ENCODE measurements at regions not wholly inside any gene's neighbourhood (a gene's known extent, or its start where the extent isn't known, plus 50 kb on each side); places are given as distances from the start of the nearest gene placed in this dataset.

GRCh38 chr9:118418887-118419565 is 714.8 kb downstream of the TLR4 start:
- Histone ChIP-seq H3K4me1 (peaks cover 13% of the 10 kb centered on the region), H3K27ac (peak overlapping the region in 1 of 2 experiments; percentile 40; a peak in 2 of 6 replicates), H3K9me3 (no peaks in the 10 kb centered on the region), H3K4me3 (no peak overlapping the region), H3K4me2 (peak overlapping the region; percentile 43)
- DNase-seq (ENCODE audit: low read depth in 1 of 2, low spot score in 1 of 2) (peak; percentile 6 to 29), ATAC-seq (peak; percentile 80 to 93), FAIRE-seq (no peak)
- TF ChIP-seq JUNB (IDR thresholded peaks at IDR 0.05): peak; percentile 71
- peak; percentile 68 for TF ChIP-seq FOSL2 (IDR thresholded peaks at IDR 0.05)
- peak; percentile 56 for TF ChIP-seq FOSL2 (CRISPR knock-in tag; IDR thresholded peaks at IDR 0.05)
- TF ChIP-seq, protein P1, sequence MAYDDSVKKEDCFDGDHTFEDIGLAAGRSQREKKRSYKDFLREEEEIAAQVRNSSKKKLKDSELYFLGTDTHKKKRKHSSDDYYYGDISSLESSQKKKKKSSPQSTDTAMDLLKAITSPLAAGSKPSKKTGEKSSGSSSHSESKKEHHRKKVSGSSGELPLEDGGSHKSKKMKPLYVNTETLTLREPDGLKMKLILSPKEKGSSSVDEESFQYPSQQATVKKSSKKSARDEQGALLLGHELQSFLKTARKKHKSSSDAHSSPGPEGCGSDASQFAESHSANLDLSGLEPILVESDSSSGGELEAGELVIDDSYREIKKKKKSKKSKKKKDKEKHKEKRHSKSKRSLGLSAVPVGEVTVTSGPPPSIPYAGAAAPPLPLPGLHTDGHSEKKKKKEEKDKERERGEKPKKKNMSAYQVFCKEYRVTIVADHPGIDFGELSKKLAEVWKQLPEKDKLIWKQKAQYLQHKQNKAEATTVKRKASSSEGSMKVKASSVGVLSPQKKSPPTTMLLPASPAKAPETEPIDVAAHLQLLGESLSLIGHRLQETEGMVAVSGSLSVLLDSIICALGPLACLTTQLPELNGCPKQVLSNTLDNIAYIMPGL (CRISPR knock-in tag; IDR thresholded peaks at IDR 0.05; ENCODE audit: borderline replicate concordance): no peak
- ChIA-PET POLR2A (no interaction called here), CTCF (no interaction called here)
- 2% methylated on average over 2 of the region's 2 CpGs for WGBS (ENCODE audit: missing lambda C conversion rate)

GRCh38 chr9:118419676-118420075 is 715.5 kb downstream of the TLR4 start:
- DNase-seq (ENCODE audit: low read depth in 1 of 2, low spot score in 1 of 2): no peak
- no peak overlapping the region for H3K4me3 ChIP-seq
- no peak for ATAC-seq
- 10% methylated on average over 1 of the region's 1 CpG for WGBS (ENCODE audit: missing lambda C conversion rate)
- POLR2A ChIA-PET: no interaction called here
- peaks cover 13% of the 10 kb centered on the region for H3K4me1 ChIP-seq
- CTCF ChIA-PET: no interaction called here
- TF ChIP-seq, protein P2, sequence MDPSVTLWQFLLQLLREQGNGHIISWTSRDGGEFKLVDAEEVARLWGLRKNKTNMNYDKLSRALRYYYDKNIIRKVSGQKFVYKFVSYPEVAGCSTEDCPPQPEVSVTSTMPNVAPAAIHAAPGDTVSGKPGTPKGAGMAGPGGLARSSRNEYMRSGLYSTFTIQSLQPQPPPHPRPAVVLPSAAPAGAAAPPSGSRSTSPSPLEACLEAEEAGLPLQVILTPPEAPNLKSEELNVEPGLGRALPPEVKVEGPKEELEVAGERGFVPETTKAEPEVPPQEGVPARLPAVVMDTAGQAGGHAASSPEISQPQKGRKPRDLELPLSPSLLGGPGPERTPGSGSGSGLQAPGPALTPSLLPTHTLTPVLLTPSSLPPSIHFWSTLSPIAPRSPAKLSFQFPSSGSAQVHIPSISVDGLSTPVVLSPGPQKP (IDR thresholded peaks at IDR 0.05; ENCODE audit: low read depth, low read length): no peak
- TF ChIP-seq TFCP2L1 (CRISPR knock-in tag; IDR thresholded peaks at IDR 0.05) (no peak), TP53 (CRISPR knock-in tag; IDR thresholded peaks at IDR 0.05) (no peak), CBX8 (IDR thresholded peaks at IDR 0.05) (no peak), MAFK (IDR thresholded peaks at IDR 0.05; ENCODE audit: partially characterized antibody) (no peak), BHLHE40 (IDR thresholded peaks at IDR 0.05; ENCODE audit: low read depth, low read length) (no peak), ZFP36 (IDR thresholded peaks at IDR 0.05; ENCODE audit: borderline replicate concordance, partially characterized antibody) (no peak), HOXB5 (CRISPR knock-in tag; IDR thresholded peaks at IDR 0.05) (no peak), NPAS2 (CRISPR knock-in tag; IDR thresholded peaks at IDR 0.05; ENCODE audit: borderline replicate concordance) (no peak), JUN (IDR thresholded peaks at IDR 0.05) (no peak), RNF2 (IDR thresholded peaks at IDR 0.05; ENCODE audit: borderline replicate concordance, low read depth) (no peak), FOSB (CRISPR knock-in tag; IDR thresholded peaks at IDR 0.05) (no peak), ESRRA (IDR thresholded peaks at IDR 0.05; ENCODE audit: borderline replicate concordance, low read length) (no peak), NR3C1 (IDR thresholded peaks at IDR 0.05) (no peak)
- TF ChIP-seq, protein P3, sequence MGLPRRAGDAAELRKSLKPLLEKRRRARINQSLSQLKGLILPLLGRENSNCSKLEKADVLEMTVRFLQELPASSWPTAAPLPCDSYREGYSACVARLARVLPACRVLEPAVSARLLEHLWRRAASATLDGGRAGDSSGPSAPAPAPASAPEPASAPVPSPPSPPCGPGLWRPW (IDR thresholded peaks at IDR 0.05): no peak
- TF ChIP-seq, protein P4, sequence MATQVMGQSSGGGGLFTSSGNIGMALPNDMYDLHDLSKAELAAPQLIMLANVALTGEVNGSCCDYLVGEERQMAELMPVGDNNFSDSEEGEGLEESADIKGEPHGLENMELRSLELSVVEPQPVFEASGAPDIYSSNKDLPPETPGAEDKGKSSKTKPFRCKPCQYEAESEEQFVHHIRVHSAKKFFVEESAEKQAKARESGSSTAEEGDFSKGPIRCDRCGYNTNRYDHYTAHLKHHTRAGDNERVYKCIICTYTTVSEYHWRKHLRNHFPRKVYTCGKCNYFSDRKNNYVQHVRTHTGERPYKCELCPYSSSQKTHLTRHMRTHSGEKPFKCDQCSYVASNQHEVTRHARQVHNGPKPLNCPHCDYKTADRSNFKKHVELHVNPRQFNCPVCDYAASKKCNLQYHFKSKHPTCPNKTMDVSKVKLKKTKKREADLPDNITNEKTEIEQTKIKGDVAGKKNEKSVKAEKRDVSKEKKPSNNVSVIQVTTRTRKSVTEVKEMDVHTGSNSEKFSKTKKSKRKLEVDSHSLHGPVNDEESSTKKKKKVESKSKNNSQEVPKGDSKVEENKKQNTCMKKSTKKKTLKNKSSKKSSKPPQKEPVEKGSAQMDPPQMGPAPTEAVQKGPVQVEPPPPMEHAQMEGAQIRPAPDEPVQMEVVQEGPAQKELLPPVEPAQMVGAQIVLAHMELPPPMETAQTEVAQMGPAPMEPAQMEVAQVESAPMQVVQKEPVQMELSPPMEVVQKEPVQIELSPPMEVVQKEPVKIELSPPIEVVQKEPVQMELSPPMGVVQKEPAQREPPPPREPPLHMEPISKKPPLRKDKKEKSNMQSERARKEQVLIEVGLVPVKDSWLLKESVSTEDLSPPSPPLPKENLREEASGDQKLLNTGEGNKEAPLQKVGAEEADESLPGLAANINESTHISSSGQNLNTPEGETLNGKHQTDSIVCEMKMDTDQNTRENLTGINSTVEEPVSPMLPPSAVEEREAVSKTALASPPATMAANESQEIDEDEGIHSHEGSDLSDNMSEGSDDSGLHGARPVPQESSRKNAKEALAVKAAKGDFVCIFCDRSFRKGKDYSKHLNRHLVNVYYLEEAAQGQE (IDR thresholded peaks at IDR 0.05): no peak
- TF ChIP-seq, protein P1 (CRISPR knock-in tag; IDR thresholded peaks at IDR 0.05; ENCODE audit: borderline replicate concordance): no peak
- peak overlapping the region in 1 of 2 experiments; percentile 11; a peak in 1 of 6 replicates for H3K27ac ChIP-seq
- no peaks in the 10 kb centered on the region for H3K9me3 ChIP-seq
- FAIRE-seq: no peak
- peak overlapping the region; percentile 43 for H3K4me2 ChIP-seq

All from A549 (cell line).